GM18498 (cell line): ENCODE measurements at regions not wholly inside any gene's neighbourhood (a gene's known extent, or its start where the extent isn't known, plus 50 kb on each side); places are given as distances from the start of the nearest gene placed in this dataset.

Experiments used
- ATAC-seq: cut with Tn5 transposase; IDR thresholded peaks from one replicate; pipeline ENCODE4 v1.9.1; 2021; ENCODE audit warnings: mild to moderate bottlenecking, moderate library complexity; ENCODE audit not compliant: unreplicated experiment

DNA sequence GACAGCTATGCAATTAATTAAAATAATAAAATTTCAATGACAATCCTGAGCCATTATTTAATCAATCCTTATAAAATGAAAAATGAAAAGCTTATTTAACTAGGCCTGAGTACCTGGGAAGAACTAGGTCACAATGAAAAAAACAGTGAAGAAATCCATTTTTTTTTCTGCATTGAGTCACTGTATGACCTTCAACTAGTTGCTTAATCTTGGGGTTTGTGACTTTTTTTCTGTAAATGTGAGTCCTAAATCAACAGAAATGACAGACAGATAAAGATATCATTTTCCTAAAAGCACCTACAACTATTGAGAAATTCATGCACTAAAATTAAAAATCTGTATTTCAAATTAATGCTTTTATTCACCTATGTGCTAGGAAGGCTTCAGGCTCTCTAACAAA, 96.8 kb downstream of the TMEM26 start:
- ATAC-seq: no peak

DNA sequence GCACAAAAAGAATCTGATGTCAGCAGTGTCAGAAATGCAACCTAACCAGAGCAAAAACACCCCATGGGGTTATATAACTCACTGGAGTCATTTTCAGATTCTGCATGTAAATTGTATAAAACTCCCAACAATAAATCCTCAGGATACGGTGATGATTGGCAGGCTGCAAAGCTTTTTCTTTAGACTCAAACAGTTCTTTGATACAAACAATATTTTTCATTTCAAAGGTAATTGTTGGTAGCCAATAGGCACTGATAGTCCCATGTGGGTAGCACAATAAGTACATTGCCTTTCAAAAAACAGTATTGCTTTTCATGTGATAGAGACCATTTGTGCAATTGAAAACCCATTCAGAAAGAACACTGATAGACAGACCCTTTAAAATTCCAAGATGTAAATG, 98.0 kb downstream of the TMEM26 start:
- ATAC-seq: no peak

DNA sequence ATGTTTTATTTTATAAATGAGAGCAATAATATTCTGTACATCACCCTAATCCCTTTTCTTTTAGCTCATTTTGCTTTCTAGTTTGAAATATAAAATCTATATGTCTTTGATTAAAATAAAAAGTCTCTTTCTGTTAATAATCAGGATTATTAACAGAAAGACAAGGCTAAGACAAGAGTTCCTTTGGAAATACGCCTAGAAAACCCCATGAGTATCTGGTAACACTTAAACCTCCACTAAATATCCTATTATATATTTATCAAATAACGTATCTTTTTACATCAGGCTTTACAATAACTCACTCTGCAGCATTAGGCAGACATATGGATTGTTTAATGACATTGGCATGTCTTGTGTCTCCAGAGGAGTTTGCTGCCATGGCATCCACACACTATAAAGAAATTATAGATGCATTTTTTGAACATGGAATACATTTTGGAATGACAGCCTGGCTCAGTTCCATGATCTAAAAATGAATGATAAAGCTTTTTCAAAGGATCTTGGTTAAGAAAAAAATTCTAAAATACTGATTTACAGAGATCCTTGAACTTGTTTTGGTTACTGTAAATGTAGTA, 98.7 kb downstream of the TMEM26 start:
- ATAC-seq: no peak

DNA sequence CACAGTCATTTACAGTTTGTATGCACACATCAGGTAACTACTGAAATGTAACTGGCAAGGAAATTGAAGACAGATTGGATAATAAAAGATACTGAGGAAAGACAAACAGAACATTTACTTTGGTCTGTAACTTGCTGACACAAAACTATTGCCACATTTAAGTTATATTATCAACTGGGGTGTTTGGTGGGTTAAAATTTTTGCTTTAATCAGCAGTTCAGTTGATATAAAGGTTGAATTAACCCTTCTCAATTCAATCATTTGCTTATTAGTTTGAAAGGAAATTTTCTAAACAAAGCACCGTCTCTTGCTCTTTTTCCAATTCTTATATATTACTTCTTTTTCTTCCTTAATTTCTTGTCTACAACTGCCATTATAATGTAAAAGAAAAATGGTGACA, 102.4 kb downstream of the TMEM26 start:
- no peak for ATAC-seq

DNA sequence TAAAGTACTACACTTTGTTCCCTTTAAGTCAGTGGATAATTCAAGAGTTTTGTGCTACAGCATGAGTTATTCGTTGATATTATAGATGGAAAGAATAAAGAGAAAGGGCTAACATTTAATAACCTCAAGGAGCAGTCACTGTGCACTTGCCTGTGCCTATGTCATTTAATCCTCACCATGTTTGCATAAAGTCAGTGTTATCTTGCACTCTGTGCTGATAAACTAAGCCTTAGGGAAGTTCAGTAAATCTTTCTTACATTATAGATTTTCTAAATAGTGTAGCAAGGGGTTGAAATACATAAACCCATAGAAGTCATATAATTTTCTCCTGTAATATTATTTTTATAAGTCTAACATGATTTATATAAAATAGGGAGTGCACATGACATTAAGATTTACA, 103.1 kb downstream of the TMEM26 start:
- no peak for ATAC-seq

DNA sequence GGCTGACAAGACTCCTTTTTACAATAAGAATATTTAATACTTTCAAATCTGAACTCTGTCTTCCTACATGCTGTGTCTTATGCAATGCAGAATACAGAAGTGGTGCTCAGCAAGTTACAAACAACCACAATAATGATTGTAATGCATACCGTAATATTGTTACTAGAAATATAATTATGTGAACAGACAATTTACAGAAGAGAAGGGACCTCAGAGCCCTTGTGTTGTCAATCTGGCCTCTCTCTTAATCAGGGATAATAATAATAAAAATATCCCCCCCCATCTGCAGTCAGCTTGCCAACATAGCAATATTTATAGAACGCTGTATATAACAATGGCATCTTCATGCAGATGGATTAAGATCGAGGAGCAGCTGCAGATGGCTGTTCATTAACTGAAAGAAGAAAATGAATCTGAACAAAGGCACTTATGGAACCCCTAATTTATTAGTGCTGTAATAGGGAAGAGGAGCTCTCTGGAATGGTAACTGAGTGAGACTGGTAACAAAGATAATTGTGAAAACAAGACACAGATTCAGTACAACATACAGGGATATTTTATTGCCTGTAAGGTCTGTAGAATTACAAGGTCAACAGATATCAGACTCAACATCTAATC, 106.3 kb downstream of the TMEM26 start:
- ATAC-seq: no peak

DNA sequence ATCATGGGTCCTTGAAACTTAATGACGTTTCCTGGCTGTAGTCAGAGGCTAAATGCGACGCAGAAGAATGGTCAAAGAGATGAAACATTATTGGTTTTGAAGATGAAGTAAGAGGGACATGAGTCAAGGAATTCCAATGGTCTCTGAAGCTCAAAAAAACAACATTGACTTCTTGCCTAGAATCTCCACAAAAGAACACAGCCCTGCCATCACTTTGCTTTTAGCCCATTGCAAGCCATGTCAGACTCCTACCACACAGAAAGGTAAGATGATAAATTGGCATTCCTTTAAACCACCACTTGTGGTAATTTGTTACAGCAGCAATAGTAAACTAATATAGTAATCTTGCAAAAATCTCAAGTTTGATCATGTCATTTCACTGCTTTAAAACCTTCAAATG, 109.4 kb downstream of the TMEM26 start:
- no peak for ATAC-seq

DNA sequence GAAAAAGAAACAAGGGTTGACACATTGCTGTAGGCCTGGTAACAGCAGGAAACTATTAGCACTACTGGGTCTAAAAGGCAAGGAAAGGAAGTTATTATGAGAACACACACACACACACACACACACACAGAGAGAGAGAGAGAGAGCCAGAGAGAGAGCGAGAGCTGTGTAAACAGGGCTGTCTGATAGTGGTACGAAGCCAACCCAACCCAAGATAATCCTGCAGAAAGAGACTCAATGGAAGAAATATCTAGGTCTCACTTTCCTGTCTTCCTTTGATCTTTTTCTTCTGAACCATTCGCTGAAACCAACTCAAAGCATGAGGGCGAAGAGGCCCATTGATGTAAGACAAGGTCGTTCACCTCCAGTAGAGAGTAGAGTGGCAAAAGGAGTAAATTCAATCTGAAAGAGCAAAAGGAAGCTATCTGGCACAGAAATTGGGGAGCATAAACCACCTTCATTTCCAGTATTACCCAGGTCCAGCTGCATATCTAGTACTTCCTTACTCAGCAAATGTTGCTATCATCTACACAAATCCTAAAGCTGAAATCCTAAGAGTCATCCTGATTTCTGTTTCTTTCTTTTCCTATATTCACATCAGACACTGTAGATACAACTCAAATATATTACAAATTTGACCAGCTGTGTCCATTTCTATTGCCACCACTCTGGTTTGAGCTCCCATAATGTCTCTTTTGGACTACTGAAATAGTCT, 110.2 kb downstream of the TMEM26 start:
- no peak for ATAC-seq

DNA sequence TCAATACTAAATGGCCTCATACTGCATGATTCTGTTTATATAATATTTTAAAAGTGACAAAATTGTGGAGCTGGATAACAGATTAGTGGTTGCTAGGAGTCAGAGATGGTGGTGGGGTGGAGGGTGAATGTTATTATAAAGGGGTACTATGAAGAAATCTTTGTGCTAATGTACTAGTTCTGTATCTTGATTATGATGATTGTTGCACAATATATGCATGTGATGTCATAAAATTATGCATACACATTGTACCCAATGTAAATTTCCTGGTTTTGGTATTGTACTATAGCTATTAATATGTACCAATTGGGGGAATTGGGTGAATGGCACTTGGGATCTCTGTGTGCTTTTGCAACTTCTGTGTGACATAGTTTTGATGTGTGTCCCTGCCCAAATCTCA, 112.2 kb downstream of the TMEM26 start:
- ATAC-seq: no peak

DNA sequence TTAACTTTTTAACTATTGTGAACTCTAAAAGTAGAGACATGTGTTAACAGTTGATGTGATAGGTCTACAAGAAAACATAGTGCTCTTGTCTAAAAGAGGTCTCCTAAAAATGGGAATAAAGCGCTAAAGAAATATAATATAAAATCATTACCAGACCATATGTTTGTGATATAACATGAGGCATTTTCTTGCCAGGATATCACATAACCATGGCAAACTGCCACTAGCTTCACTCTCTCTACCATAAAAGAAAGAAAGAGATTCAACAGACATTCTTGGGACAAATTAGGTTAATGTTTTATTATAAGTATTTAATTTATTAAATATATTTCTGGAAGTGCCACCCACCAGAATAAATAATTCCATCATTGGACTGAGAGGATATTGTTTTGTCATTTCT, 115.0 kb downstream of the TMEM26 start:
- no peak for ATAC-seq

DNA sequence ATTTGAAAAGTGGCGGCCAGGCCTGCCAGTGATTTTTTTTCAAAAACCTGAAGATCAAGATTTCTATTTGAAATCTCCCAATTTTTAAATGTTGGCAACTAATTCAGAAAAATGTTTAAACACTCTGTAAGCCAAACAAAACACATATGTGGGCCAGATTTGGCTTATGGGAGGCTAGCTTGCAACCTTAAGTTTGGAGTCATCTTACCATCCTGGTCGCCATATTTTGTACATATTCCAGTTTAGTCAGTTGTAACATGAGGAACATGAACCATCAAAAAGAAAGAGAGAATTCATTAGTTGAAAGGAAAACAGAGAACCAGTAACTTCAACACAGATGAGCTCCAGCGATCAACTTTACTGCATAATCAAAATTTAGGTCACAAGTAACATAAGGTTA, 115.4 kb downstream of the TMEM26 start:
- ATAC-seq: no peak

DNA sequence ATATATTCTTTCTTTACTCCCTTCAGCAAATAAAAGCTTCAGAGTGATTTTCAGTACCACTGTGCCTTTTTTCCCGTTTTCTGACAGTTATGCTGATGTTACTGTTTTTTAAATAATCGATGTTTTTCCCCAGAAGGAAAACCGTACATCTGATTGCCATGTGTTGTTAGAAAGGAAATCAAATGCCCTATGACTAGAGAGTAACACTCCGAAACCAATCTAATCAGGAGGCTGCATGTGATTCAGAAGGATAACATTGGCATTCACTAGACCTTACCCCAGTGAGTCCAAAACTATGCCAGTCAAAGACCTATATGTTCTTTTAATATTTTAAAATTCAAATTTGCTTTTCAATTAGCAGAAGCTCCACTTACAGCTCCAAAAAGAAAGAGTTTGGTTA, 116.3 kb downstream of the TMEM26 start:
- no peak for ATAC-seq

DNA sequence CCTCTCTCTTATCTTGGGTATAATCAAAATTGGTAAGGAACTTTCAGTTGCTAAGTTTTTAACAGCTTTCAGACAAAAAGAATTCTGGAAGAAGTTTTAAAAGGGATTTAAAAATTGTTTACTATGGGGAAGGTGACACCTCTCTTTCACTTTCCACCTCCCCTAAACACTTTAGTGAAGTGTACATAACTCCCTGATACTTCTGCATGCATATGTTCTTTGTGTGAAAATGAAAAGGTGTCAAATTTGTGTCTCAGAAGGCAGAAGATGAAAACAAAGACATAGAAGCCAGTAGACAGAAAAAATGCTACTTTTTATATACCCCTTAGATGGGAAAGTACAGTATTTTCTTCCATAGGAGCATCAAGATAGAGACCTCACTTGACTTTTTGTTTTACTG, 117.8 kb downstream of the TMEM26 start:
- ATAC-seq: no peak

DNA sequence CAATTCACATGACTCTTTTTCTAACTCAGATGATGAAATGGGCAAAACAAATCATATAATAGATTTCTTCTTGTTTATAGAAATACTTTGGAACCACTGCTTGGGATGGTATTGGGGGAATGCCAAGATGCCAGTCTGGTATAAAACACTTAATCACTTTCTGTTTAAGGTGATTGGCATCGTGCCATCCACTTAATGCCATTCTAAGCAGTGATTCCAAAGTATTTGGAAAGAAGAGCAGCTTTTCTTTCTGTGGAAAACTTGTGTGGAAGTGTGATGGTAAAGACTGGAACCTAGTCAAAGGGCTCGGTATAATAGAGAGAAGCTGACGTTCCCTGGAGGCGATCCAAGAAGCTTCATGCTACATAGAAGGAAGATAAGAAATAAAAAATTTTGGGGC, 120.6 kb downstream of the TMEM26 start:
- ATAC-seq: no peak

DNA sequence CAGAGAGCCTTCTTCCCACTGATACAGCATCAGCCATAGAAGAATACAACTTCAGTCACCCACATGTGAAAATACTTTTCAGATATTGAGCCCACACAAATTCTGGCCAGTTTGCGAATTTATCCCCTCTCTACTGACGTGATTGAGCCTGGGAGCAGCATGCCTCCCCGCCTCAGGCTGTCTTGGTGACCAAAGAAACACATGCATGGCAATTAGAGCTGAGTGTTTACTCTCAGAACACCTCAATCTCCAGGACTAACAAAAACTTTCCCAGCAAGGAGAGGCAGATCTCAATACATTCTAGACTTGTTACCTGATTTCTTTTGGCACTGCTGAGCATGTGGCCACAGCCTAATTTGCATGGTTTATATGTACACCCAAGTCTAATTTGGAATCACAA, 122.5 kb downstream of the TMEM26 start:
- no peak for ATAC-seq

DNA sequence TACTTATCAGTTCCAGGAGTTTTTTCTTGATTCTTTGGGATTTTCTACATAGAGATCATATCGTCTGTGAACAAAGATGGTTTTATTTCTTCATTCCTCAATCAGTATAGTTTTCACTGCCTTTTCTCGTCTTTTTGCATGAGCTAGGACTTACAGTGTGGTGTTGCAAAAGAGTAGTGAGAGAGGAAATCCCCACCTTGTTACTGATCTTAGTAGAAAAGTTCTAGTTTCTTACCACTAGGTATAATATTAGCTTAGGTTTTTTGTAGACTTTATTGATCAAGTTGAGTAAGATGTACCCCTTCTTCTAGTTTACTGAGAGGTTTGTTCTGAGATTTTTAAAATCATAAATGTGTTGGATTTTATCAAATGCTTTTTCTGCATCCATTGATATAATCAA, 123.3 kb downstream of the TMEM26 start:
- ATAC-seq: peak; percentile 85

DNA sequence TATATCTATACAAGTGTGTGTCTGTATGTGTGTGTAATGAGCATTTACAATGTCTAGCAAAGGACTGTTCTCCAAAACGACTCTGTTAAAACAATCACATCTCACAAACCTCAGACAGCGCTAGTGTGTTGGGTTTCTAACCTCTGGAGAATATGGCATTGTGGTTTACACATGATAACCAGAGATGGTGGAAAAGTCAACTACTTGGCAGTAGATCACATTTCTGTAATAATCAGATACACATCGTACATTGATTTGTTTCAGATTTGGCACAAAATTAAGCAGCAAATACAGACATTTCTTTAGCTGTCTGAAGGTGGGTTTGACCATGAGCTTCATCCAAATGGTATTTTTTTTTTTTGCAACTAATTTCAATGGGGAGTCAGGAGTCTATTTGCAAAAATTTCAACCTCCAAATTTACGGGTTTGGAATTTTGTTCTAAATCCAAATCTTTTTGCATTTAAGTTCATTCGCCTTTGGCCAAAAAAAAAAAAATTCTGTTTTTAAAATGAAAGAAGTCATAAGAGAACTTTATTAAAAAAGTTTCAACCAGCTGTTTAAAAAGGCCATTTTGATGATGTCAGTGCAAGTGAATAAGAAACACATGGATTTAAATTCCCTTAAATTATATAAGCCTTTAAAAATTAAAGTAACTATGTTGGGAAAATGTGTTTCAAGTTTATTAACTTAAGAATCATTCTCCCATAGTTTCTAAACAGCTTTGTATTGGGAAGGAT, 127.8 kb downstream of the TMEM26 start:
- no peak for ATAC-seq

DNA sequence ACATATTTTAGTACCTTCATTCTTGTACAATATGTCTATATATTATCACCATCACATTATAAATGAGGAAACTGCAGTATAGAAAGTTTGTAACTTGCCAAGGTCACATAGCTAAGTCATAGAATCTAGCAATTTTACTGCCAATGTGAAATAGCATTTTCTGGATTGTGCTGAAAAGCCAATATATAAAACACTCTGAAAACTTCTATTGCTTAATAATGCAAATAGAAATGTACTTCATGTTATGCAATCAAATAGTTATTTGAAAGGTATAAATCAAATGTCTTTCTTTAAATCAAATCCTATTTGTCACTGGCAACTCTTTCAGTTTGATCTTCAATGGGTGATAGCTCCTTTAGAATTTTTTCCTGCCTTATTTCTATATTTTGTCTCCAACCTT, 129.5 kb downstream of the TMEM26 start:
- no peak for ATAC-seq

DNA sequence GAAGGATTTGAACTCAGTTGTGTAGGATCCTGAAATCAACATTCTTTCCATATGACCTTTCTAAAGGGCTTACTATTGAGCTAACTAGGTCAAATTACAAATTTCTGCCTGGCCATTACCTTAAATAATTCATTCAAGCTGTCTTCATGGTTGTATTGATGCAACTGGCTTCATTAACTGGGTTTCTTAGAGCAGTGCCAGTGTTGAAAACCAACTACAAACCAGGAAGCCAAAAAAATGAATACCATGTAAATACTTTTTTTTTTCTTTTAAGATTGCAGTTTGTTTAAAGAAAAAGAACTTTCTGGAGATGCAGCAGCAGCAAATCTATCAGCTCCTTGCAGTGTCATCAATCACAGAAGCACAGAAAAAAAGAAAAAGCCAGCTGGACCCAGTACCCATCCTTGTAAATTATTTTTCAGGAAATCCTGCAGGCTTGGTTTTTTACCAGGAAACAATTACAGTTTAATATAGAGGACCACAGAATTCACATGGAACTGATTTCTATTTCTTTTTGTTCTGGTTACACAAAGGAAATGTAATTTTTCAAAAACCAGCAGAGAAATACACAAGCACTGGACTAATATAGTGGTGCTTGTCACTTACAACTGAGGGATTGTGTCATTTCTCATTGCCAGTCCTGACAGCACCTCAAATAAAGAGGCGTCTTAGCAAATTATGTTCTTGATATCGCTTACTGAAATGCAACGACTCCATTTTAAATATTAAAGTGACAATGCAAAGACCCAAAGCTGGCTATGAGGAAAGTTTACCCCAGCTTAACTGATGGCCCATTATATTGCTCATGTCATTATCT, 131.9 kb downstream of the TMEM26 start:
- no peak for ATAC-seq

DNA sequence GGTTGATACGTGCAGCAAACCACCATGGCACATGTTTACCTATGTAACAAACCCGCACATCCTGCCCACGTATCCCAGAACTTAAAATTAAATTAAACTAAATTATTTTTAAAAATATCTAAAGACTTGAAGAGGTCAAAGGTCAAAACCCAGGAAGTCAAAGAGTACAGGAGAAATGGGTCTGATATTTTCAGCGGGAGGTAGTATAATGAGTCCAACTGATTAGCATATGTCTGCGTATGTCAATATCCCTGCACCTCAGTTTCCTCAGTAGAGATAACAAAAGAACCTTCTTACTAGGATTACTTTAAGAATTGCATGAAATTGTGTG, 133.0 kb downstream of the TMEM26 start:
- ATAC-seq: no peak
